ENCODE measurements at regions not wholly inside any gene's neighbourhood (a gene's known extent, or its start where the extent isn't known, plus 50 kb on each side); places are given as distances from the start of the nearest gene placed in this dataset.

DNA sequence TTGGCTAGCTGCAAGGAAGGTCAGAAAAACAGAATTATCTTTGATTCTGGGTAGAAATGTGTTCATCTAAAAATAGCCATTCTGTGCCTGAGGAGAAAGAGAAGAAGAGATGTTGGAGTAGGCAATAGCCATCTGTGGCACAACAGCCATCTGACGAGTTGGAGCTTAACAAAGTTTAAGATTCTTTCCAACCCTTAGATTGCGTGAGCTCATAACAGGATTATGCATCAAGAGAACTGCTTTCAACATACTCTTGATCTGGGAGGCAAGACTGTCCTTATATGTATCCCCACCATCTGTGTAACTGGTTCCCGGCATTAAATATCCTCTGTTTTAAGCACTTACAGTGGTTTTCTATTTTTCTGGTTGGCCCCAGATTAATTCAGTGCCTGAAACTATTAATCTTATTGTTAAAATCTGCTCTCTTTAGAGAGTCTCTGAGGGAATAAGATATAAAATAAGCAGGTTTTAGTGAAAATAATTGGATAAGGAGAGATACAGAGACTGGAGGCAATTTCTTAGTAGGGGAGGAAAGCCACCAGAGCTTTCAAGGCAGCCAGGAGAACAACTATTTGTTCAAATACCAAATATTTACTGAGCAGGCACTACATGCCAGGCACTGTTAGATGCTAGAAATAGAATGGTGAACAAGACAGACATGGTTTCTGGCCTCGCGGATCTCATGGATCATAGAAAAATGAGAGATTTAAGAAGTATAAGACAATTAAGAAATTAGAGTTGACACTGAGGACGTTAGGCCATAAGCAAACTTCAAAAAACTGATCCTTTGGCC is 398.0 kb downstream of the SMARCA1 start:
- TF ChIP-seq EZH2 (IDR thresholded peaks at IDR 0.05; ENCODE audit: borderline replicate concordance, low read length): no peak
- TF ChIP-seq, protein P1, sequence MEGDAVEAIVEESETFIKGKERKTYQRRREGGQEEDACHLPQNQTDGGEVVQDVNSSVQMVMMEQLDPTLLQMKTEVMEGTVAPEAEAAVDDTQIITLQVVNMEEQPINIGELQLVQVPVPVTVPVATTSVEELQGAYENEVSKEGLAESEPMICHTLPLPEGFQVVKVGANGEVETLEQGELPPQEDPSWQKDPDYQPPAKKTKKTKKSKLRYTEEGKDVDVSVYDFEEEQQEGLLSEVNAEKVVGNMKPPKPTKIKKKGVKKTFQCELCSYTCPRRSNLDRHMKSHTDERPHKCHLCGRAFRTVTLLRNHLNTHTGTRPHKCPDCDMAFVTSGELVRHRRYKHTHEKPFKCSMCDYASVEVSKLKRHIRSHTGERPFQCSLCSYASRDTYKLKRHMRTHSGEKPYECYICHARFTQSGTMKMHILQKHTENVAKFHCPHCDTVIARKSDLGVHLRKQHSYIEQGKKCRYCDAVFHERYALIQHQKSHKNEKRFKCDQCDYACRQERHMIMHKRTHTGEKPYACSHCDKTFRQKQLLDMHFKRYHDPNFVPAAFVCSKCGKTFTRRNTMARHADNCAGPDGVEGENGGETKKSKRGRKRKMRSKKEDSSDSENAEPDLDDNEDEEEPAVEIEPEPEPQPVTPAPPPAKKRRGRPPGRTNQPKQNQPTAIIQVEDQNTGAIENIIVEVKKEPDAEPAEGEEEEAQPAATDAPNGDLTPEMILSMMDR (conservative IDR thresholded peaks at IDR 0.05 in 1 of 2, IDR thresholded peaks at IDR 0.05 in 1 of 2; ENCODE audit: extremely low read depth in 1 of 2, insufficient read depth in 1 of 2, low read depth in 1 of 2, low read length in 2 of 2): no peak
